ENCODE measurements at regions not wholly inside any gene's neighbourhood (a gene's known extent, or its start where the extent isn't known, plus 50 kb on each side); places are given as distances from the start of the nearest gene placed in this dataset.
A peak's percentile ranks its signal among the peaks of the same experiment; 100 is the strongest.

DNA sequence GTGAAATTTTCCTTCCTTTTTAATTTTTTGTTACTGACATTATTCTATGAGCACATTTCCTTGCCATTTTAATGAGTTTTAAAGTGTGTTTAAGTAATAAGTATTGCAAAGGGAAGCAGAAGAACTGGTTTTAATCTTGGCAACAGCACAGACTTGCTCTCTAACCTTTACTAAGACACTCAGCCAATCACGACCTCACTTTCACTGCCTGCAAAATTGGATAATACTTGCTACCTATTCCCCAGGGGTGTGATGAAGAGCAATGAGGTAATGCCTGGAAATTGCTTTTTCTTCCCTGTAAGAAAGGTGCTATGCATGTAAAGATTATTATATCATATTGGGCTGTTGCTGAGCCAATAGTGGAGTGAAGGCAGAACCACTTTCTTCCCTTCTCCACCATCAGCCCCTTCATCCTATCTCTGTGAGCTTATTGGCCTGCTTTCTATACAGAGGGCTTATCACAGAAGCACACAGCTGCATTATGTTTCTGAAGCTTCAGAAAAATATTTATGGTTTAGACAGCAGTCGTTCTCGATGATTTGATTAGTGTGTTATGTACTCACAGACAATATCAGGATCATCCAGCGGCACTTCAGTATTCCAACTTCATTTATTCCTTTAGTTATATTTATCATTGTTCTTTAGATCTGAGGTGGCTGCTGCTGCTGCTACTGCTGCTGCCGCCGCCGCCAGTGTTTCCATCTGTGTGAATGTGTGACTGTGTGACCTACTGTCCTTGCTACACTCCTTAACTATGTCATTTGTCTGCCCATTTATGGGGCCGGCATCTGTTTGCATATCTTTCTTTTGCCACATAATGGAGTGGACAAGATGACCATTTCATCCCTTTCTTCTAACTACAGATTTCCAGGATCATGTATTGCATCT lies 255.1 kb downstream of the C4orf33 start:
- no peak for DNase-seq

- no peak for DNase-seq
Measured at GRCh38 chr4:129352480-129352879, 256.5 kb downstream of the C4orf33 start.

- no peak for DNase-seq
Measured at GRCh38 chr4:129353490-129353889, 257.5 kb downstream of the C4orf33 start.

DNA sequence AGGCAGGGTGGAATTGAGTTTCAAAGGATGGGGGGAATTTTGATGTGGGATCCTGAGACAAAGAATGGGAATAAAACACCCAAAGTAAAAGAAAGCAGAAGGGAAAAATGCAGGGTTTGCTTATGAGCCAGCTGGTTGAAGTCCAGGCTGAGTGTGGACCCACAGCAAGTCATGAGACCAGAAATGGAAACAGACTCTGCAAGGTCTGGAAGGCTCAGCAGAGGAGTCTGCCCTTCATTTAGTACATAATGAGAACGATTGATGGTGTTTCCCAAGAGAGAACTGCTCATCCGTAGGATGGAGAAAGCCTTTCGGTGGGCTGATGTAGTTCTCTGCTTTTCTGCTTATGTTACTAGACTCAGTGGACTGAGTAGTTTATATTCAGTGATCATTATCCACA lies 259.1 kb downstream of the C4orf33 start:
- DNase-seq: no peak

DNA sequence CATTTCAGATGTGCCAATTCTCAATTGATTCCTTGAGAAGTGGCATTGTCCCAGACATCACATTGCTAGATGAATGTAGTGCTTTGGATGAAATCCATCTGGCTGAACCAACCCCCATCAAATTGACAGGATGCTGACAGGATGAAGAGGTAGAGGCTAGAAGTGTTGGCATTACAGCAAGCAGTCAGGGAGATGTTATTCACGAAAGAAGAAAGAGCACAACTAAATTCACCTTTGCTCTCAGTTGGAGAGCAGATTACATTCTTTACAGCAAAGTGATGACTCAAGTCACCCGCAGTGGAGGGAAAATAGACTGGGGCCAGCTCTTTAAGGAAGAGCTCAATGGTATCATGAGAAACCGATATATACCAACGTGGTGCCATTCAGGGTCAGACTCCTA lies 259.6 kb downstream of the C4orf33 start:
- no peak for DNase-seq

DNA sequence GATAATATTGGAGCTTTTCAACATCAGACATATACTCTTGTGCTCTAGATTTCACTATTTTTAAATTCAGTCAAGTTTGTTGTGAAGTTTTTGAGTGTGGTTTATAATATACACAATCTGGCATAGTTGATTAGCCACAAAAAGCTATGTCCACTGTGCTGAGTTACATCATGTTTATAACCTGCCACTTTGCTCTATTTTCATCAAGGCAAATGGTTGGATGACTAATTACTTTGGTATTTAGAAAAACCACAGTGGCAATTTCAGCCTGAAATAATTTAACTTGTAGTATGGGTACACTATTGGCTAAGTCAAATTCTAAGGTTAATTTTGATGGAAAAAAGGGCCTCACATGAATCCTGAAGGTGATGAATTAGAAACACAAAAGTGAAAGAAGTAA lies 262.6 kb downstream of the C4orf33 start:
- no peak for DNase-seq

- DNase-seq: no peak
Measured at GRCh38 chr4:129359461-129359860, 263.5 kb downstream of the C4orf33 start.

- DNase-seq: peak; percentile 60
Measured at GRCh38 chr4:129362691-129363274, 266.8 kb downstream of the C4orf33 start.

DNA sequence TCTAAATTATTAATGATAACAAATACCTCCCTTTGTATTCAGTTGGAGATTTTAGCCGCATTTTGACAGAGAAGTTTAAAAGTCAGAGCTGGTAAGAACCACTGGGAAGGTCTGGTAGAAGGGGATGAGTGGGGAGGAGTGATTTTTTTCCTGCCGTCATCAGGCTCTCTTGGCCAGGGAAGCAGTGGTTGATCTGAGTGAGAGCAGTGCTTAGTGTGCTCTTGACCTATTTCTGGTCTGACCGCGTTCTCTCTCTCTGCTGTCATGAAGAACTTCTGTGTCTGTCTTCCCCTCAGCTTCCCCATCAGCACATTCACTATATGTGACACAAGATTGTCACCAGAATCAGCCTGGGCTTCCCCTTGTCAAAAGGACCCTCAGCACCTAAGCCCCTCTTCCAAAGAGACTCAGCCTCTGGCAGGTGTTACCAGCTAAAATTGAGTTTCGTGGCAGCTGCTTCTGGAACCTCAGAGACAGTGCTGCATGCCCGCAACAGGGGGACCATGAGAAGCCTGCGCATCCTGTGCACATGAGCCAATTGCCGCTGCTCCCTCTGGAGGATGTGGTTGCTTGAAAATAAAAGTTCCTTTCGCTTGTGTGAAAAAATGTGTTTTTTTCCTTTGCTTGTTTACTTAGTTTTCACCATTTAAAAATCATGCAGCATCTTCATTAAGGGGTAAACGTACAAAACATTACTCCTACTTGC lies 268.9 kb downstream of the C4orf33 start:
- DNase-seq: no peak

DNA sequence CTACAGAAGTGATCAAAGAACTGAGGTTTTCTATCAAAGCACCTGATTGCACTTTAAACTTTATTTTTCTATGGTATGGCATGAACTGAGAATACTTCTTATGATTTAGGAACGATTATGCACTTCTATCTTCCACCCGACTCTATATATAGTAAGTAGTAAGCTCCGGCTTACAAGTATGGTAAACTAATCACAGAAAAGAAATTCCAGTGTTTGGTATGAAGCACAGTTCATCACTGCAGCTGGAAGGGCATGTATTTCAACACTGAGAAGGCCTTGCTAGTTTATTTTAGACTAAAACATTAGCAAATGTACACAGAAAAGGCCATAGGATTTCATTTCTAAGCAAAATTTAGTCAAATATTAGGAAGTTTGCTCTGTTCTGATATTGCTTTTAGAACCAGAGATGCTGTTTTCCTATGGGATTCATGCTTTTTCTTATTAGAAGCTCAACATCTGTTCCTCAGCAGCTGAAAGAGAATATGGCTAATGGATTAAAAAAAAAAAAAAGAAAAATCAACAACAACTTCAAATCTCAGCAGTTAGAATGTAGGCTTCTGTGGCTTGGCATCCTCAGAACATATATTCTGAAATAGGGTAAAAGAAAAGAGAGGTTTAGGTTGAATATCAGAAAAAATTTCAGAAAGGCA lies 273.5 kb downstream of the C4orf33 start:
- no peak for DNase-seq

DNA sequence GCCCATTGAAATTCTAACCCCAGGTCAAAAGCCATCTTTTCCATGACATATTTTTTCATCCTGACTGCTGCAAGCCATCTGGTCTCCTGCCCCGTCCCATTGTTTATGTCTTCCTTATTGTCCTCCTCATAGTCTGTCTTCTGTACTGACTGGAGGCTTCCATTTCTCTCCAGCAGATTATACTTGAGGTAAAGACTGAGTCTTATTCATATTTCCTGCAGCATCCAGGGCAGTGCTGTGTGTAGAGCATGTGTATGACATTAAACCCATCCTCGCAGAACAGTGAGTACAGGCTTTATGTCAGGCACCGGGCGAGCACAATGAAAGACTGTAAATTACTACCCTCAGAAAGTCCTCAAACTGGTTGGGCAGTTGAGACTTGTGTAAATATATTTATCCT lies 275.1 kb downstream of the C4orf33 start:
- no peak for DNase-seq

DNA sequence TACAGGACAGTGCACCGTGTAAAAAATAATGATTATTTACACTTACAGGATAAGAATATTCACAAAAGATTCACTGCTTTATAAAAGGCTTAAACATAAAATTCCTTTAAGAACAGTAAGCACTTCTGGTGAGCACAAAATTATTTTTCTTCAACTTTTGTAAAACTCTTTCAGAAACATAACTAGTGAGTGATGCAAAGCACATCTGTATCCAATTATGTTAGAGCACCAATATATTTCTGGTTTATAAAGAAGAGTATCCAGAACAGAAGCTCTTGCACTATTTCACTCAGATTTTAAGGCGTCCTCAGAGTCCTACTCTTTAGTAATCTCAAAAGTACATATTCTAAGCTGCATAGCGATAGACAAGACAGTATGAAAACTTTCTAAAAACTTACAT lies 276.0 kb downstream of the C4orf33 start:
- no peak for DNase-seq

- no peak for DNase-seq
Measured at GRCh38 chr4:129377131-129377845, 281.3 kb downstream of the C4orf33 start.

DNA sequence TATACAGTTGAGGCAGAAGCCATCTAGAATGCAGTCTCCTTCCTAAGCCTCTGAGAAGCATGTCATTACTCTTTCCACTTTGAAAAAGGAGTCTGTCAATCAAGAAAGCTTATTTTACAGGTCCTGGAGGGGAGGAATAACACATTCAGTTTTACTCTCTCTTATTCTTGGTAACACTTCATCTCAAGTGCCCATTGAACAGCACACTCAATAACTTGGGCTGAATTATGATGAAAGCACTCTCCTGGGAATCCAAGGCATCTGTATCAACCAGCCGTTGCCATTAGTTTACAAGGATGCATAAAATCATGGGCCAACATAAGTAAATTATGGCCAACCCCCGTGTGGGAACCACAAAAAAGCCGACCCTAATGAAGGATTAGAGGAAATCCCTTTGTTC lies 282.4 kb downstream of the C4orf33 start:
- no peak for DNase-seq

GRCh38 chr4:129379429-129379828 lies 283.5 kb downstream of the C4orf33 start:
- no peak for DNase-seq

GRCh38 chr4:129384974-129385373 lies 289.0 kb downstream of the C4orf33 start:
- DNase-seq: no peak

GRCh38 chr4:129387666-129388065 lies 291.7 kb downstream of the C4orf33 start:
- DNase-seq: no peak

DNA sequence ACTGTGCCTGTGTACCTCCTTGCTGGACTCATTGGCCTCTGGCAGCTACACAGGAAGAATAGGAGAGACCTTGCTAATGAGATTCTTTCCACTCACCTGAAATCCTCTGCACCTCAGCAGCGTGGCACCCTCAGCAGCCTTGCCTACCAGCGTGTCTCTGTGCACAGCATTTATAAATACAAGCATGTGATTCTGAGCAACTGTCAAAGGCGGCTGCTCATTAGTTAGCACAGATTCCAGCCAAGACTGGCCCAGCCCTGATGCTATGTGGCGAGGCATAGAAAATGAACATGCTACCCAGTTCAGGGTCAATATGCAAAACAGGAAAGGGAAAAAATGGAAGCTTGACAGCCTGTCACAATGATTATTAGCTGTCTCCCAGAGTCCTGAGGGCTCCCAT lies 298.0 kb downstream of the C4orf33 start:
- no peak for DNase-seq

DNA sequence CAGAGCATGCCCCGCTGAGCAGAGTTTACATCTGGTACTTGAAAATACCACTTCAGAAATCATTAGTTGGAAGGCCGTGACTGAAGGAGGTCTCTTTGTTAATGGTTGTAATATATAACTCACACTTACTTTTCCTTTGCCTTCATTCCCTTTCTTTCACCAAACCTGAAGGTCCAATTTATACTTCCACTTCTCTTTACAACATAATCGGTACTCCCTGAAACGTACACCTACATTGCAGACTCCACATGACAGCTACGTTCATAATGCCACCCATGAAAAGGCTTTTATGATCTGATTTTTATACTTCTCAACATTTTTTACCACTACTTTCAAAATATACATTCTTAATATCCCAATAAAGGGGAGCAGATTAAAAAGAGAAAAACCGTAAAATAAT lies 298.7 kb downstream of the C4orf33 start:
- no peak for DNase-seq

GRCh38 chr4:129403848-129404247 lies 307.9 kb downstream of the C4orf33 start:
- peak; percentile 4 for DNase-seq

- no peak for DNase-seq
Measured at GRCh38 chr4:129410115-129410514, 314.2 kb downstream of the C4orf33 start.

GRCh38 chr4:129415004-129415403 lies 319.1 kb downstream of the C4orf33 start:
- no peak for DNase-seq

DNA sequence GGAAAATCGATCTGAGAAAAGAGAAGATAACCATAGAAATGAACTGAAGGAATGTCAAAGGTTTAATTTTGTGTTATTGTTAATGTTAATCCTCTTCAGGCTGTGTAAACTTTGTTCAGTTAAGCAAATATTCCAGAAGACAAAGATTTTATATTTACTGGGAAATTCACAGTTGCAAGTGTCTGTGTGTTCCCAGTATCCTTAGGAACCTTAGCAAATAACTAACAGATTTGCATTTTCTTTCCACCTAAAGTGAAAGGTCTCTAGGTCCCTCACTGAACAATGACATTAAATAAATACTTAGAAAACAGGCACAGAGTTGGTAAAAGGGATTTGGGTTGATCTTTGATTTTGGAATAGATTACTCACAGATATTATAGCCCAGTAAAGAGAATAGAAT lies 324.7 kb downstream of the C4orf33 start:
- DNase-seq: no peak

All from NCI-H526 treated with DMSO at 0.1 percent for 48 hours (cell line).